IPS-NIHi7 (cell line): ENCODE measurements at regions not wholly inside any gene's neighbourhood (a gene's known extent, or its start where the extent isn't known, plus 50 kb on each side); places are given as distances from the start of the nearest gene placed in this dataset.

Experiments used
- DNase-seq: peaks from one replicate; pipeline ENCODE4 v3.0.0; 2012; ENCODE audit warnings: mixed read lengths; ENCODE audit errors: extremely low spot score

- no peak for DNase-seq
Observed at GRCh38 chr2:33903701-33904100, 304.6 kb upstream of the FAM98A start.

- DNase-seq = no peak
Observed at GRCh38 chr2:33903215-33903614, 304.1 kb upstream of the FAM98A start.

GRCh38 chr2:33900610-33901009 is 301.5 kb upstream of the FAM98A start:
- DNase-seq = no peak

DNA sequence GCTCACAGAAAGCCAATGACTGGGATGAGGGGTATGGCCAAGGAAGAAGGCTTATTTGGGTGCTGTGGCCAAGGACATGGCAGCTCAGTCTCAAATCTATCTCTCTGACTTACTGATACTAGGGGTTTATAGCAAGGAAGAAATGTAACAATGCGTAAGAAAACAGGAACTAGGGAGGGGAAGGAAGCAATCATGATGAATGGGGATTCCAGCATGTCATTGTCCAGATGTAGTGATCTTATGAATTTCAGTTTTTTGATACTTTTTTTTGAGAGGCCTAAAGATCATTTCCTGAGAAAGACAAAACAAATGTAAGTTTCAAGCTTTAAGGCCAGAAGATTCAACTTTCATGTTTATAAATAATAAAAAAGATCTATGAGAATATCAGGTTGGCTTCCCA is 298.6 kb upstream of the FAM98A start:
- no peak for DNase-seq

DNA sequence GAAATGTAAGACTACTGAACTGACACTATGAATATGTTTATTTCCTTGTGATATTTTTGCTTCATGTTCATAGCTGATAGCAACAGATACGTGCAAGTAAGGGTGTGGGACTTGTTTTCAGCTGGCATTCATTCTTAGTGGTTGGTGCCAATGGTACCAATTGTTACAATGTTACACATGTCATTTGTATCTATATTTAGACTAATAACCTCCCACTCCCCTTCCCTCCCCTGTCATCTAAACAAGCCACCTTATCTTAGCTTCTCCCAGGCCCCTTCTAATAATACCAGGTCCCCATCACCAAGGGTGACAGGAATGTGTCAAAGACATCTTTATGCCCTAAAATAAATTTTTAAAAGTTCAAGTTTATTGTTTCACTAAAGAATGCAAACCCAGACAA is 294.7 kb upstream of the FAM98A start:
- DNase-seq = no peak

- DNase-seq = no peak
Observed at GRCh38 chr2:33891616-33892015, 292.5 kb upstream of the FAM98A start.

GRCh38 chr2:33890686-33891085 is 291.6 kb upstream of the FAM98A start:
- DNase-seq = no peak

- no peak for DNase-seq
Observed at GRCh38 chr2:33877348-33878016, 278.4 kb upstream of the FAM98A start.

DNA sequence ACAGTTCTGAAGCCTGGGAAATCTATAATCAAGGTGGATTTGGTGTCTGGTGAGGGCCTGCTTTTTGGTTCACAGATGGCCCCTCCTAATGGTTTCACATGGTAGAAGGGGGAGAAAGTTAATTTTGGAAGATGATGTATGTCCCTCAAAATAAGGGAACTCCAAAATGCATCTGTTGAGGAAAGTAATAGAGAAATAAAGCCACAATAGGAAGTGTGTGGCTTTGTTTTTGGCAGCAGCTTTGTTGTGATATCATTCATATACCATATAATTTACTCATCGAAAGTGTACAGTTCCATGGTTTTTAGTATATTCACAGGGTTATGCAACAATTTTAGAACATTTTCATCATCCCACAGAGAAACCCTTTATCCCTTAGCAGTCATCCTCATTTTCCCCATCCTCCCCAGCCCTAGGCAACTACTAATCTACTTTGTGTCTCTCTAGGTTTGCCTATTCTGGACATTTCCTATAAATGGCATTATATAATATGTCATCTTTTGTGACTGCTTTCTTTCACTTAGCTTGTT is 274.0 kb upstream of the FAM98A start:
- no peak for DNase-seq

DNA sequence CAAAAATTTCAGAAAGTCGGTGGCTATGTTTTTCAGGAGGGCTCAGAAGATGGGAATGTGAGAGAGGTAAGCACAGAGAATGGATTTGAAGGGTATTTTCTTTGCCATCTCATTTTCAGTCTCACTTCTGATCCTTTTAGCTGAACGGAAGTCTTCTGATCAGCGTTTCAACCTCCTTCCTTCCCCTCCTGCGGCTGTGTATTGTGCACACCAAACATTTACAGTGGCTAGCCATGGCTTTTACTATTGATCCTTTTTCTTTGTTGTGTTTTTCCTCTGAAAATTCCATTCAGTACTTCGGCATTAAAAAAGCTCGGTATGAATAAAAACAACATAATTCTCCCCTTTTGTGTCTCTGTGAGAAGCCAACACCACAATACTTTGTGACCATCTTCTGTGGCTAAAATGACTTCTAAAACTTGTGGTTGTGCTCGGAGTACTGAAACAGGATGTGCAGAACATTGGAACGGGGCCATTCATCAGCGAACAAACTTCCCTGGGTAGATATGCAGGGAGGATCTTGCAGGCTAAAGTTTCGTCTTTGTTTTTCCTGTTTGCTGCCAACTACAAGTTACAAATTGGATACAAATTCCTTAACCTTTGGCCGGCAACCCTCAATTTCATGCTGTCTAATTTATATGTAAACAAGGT is 260.8 kb upstream of the FAM98A start:
- no peak for DNase-seq

DNA sequence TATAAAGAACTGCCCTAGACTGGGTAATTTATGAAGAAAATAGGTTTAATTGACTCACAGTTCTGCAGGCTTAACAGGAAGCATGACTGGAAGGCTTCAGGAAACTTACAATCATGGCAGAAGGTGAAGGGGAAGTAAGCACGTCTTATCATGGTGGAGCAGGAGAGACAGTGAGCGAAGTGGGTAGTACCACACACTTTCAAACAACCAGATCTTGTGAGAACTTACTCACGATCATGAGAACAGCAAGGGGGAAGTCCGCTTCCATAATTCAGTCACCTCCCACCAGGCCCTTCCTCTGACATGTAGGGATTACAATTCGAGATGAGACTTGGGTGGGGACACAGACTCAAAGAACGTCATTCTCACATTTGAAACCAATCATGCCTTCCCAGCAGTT is 260.1 kb upstream of the FAM98A start:
- no peak for DNase-seq

GRCh38 chr2:33848486-33848885 is 249.4 kb upstream of the FAM98A start:
- DNase-seq = no peak

DNA sequence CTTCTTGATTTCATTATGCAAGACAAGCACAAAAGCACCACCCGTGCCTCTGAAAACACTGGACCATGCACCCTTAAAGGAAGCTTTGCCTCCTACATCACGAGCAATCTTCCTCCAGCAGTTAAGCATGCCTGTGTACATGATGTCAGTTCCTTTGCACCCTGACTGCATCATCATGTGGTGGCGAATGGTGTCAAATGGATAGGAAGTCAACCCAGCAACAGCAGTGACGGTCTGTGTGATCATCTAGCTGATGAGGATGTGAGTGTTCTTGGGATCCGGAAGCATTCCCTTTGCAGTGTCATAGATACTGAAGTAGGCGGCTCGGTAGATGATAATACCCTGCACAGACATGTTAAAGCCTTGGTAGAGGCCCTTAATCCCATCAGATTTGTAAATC is 240.7 kb upstream of the FAM98A start:
- no peak for DNase-seq

DNA sequence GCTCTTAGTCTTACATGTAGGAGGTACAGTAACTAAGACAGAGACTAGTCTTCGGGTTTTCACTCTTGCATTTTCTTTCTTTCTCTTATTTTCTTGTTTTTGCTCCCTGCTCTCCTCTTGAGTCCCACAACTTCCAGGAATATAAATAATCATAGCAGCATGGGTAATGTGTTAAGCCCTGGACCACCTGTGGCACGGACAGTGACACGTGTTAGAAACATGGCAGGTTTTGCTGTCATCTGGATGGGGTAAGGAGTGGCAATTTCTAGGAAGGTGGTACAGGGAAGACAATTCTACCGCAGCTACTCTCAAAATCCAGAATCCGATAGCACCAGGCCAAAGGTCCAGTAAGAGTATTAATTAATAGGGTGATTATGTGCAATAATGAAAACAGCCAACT is 237.5 kb upstream of the FAM98A start:
- no peak for DNase-seq

DNA sequence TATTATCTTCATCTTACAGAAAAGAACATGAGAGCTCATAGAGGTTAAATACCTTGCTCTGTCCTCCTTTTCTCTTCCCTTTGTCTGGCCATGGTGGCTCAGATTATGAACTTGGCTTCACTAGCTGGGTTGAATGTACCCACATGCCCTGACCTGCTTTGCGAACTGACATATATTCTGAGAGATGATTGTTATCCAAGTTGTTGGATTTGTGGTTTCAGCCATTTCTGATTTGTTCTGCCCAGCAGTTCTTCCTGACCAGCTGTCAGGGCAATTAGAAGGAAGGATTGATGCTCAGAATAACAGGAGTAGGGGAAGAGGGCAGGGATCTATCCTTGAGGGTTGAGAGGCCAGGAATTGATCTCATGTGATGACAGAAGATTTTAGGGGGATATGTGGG is 236.8 kb upstream of the FAM98A start:
- no peak for DNase-seq

DNA sequence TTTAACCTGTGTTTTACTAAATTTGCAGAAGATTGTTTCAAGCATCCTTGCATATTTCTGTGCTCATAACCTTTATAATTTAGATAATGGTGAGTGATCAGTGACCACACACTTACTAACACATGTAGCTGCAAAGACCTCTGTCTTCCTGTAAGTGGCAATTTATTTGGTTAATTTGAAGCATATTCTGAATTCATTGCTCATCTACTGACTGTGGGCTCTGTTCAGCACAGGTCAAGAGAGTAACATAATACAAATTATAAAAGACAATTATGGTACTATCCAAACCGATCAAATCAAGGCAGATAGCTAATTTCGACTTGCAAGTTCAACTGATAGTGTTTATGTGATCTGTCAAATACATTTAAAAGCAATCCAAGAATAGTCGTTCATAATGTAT is 223.9 kb upstream of the FAM98A start:
- no peak for DNase-seq

GRCh38 chr2:33812707-33813106 is 213.6 kb upstream of the FAM98A start:
- DNase-seq = no peak

DNA sequence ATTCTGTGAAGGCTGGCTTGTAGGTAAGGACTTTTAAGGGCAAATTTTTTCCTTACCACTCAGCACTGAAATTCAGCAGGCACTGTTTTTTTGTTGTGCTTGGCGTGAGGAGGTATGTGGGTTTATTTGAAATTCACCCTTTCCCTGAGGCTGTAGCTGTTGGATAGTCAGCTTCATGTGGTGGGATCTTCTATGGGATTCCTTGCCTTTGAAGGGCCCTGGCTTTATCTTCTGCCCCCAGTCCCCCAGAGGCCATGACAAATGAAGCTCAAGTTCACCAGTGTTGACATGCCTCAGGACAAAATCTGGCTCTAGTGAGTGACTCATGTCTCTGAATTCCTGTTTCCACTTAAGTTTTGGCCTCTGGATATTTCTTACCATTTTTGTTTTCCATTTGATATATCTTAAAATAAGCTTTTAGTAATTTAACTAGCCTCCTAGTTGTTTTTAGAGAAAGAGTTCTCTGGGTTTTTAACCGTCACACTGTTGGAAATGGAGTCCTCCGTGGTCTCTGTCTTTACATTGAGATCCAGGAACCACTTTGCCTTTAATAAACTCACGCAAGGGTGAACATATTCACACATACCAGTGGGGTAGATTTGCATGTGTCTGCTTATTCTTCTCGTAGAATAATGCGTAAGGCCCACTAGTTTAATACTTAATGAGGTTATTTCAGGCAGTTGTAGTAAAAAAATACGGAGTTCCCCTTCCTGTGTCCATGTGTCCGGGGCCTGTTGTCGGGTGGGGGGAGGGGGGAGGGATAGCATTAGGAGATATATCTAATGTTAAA is 211.1 kb upstream of the FAM98A start:
- DNase-seq = peak; percentile 41

DNA sequence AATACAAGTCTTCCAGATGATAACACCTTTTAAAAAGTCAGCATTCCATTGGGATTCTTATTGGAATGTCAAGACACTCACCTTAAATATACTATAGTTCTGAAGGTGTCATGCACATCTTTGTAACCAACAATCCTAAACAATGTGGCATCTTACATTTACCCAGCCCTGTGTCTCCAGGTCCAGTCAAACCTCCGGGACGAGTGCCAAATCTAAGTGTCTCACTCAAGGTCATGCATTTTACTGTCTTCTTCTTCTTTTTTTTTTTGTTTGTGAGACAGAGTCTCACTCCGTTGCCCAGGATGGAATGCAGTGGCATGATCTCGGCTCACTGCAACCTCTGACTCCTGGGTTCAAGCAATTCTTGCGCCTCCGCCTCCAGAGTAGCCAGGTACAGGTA is 206.9 kb upstream of the FAM98A start:
- DNase-seq = no peak

GRCh38 chr2:33804155-33804554 is 205.1 kb upstream of the FAM98A start:
- DNase-seq = no peak

DNA sequence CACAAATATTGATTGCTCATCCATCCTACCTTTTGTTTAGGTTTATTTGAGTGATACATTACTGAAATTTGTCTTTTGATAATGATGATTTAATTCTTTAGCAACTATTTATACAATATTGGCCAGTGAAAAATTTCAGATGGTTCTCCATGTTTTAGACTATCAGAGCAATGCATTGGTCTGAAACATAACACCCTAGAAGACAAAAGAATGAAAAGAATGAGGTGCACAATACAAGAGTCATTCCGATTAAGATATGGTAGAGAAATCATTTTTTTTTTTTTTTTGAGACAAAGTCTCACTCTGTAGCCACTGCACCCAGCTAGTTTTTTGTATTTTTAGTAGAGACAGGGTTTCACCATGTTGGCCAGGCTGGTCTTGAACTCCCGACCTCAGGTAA is 197.4 kb upstream of the FAM98A start:
- no peak for DNase-seq

DNA sequence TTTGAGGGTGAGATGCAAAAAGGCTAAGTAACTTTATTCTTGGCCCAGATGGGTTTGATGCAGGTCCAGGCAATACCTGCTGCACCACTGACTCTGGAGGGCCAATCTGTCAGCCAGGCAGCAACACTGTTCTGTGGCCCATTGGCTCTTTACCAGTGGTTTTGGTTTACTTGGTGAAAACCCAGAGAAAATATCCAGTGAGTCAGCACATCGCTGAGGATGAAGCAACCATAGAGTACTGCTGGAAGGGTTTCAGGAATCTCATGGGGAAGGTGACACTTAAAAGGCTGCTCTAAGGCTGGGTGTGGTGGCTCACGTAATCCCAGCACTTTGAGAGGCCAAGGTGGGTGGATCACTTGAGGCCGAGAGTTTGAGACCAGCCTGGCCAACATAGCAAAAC is 192.5 kb upstream of the FAM98A start:
- no peak for DNase-seq

- no peak for DNase-seq
Observed at GRCh38 chr2:33788044-33788443, 188.9 kb upstream of the FAM98A start.
